ENCODE measurements at regions not wholly inside any gene's neighbourhood (a gene's known extent, or its start where the extent isn't known, plus 50 kb on each side); places are given as distances from the start of the nearest gene placed in this dataset.

DNA sequence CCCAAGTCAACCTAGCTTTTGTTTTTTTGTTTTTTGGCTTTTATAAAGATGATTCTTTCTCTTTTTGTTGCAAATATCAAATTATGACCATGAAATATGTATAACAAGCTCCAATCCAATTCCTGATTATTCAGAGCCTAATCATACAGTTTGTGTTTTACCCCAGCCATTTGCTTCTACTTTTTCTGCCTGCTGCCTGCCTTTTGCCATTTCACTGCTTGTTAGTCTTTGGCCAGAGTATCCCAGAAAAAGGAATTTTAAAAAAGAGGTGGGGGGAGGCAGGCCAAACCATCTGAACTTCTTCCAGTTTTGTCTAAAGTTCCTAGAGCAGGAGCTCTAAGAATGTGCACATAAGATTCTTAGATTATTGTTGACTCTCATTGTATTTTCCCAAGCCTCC, 211.9 kb upstream of the VRK2 start:
- DNase-seq (ENCODE audit: low spot score): no peak

DNA sequence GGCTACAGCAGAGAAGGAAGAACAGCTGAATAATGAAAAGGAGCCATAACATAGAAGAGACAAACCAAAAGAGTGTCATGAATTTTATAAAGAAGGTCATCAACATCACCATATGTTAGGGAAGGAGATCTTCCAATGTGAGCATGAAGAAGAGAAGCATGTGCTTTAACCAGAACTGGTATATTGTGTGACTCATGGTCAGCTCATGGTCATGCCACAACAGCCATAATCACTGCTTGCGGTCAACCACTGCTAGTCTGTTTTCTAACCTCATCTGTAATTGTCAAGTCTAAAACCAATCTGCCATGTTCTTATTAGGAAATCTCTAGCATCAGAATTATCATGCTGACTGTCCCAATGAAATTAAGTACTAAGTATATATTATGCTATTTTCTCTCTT, 204.1 kb upstream of the VRK2 start:
- DNase-seq (ENCODE audit: low spot score): peak; percentile 20

DNA sequence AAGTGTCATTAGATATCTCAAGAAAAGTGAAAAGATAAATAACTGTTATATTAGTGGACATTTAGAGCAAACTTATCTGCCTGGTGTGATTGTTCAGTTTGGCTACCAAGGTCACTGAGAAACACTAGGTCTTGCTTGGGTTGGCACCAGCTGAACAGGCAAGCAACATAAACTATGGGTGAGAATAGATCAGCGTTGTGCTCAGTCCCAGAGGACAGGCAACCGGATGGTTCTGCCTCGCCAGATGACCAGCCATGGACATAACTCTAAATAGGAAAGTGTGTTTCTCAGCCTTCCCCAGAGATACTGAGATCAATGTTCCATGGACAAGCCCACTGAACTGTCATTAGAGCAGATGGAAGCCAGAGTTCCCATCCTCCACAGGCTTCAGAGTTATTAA, 203.4 kb upstream of the VRK2 start:
- no peak for DNase-seq (ENCODE audit: low spot score)

DNA sequence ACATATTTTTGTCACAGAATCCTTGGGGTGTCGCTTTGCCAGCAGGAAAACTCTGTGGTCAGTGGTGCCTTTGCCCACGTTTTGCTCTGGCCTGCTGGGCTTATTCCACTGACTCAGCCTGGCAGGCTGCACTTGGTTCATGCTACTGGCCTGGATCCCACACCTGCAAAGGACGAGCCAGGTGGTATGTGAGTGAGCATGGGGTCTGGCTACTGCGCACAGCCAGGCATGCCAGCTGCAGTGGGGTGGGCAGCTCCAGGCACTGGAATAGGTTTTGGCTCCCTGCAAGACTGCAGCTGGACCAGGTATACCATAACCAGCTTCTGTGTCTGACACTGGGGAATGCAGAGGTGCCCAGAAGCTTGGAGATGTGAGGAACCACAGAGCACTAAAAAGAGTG, 197.9 kb upstream of the VRK2 start:
- DNase-seq (ENCODE audit: low spot score): no peak

DNA sequence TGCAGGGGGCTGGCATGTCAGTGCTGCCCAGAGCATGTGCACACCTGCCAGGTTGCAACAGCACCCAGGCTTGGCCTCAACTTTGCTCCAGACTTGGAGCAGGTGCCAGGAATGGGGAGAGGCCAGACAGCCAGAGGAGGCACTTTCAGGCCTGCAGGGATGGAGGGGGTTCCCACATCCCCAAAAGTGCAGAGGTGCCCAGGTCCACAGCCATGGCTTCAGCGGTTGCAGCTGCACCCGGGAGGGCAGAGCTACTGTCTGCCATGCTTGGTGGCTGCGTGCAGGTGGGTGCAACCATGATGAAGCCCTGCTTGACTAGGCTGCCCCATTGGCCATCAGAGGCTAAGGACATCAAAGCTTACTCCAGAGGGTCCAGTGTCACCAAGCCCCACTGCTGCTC, 196.8 kb upstream of the VRK2 start:
- no peak for DNase-seq (ENCODE audit: low spot score)

DNA sequence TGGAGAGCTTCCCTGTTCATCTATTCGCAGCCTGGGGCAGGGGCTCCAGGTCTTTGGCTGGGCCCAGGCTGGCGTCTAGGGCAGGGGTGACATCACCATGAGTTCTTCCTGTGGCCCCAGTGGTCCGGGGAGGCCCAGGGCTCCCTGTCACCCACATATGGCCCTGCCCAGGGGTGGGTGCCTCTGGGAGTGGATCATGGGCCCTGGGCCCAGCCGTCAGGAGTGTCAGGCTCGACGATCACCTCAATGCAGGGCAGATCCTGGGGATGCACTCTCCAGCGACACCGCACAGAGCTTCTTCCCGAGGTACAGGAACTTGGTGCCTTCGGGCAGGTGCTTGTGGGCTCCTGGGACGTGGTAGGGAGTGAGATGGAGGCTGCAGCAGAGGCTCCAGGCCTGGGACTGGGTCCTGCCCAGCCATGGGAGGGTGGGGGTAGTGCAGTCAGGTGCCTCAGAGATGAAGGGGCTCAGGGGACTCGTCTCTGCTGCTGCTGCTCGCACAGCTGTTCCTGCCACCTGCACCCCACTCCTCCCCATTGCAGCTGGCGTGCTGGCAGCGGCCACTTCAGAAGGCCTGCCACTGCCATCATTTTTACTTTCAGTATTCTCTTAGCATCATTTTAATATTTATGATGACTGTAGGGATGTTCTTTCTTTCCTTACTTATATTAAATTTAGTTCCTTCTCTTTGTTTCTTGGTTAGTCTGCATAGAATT, 196.0 kb upstream of the VRK2 start:
- DNase-seq (ENCODE audit: low spot score): no peak

DNA sequence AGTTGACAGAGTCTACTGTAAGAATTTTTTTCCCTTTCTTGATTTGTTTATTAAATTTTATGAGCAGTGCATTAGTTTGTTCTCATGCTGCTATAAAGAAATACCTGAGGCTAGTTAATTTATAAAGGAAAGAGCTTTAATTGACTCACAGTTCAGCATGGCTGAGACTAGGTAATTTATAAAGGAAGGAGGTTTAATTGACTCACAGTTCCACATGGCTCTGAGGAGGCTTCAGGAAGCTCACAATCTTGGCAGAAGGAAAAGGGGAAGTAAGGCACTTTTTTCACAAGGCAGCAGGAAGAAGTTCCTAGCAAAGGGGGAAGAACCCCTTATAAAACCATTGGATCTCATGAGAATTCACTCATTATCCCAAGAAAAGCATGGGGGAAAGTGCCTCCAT, 191.4 kb upstream of the VRK2 start:
- no peak for DNase-seq (ENCODE audit: low spot score)

DNA sequence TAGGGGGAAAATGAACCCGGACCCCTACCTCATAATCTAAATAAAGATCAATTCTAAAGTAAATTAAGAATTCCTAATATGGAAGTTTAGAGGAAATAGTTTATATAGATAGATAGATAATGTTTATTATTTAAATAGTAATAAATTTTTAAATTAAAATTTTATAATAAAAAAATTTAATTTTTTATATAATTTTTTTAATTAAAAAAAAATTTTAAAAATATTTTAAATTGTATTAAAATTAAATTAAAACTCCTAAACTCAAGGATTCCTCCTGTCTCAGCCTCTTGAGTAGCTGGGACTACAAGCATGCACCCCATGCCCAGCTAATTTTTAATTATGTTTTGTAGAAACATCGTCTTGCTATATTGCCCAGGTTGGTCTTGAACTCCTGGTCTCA, 186.9 kb upstream of the VRK2 start:
- DNase-seq (ENCODE audit: low spot score): no peak

DNA sequence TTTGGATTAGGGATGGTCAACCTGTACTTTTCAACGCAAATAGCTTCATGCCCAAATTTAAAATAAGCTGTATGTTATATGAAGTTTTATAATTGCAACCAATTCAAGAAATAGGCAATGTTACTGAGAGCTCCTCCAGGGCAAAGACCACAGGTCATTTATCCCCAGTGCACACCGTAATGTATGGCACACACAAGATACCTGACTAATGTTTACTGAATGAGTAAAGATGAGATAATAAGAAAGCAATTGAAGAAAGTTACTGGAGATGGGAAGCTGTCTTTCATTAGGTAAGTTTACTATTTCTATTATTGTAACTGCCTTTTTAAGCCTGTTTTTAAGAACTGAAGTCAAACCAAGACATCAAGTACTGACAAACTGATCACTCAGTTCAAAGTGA, 184.5 kb upstream of the VRK2 start:
- DNase-seq (ENCODE audit: low spot score): peak; percentile 17

DNA sequence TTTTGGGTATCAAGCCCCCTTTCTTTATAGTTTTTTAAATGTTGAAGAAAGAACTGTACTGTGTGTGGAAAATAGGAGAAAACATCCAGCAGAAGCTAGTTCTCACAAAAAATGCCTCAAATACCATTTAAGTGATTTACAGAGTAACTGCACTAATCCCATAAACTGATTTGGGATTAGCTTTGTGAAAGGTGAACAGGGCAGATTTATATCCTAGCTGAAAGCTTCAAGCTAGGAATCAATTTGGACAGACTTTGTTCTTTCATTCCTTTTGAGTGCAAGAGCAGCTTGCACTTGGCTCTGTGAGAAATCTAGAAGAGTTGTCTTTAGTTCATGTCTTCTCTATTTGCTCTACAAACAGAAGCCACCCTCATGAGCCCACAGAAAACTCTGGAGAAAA, 183.9 kb upstream of the VRK2 start:
- DNase-seq (ENCODE audit: low spot score): no peak

DNA sequence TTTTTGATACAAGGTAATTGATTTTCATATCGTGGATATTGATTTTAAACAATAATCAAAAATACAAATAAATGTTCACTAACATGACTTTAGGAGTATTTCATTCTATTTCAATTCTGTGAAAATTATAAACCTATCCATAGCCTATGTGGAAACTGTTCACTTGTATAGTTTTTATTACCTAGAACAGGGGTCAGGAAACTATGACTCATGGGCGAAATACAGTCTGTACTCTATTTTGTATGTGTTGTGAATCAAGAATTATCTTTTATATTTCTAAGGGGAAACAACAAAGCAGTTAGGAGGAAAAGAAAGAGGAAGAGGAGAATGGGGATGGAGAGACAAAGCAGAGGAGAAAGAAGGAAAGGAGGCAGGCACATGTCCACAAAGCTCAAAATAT, 181.7 kb upstream of the VRK2 start:
- no peak for DNase-seq (ENCODE audit: low spot score)

DNA sequence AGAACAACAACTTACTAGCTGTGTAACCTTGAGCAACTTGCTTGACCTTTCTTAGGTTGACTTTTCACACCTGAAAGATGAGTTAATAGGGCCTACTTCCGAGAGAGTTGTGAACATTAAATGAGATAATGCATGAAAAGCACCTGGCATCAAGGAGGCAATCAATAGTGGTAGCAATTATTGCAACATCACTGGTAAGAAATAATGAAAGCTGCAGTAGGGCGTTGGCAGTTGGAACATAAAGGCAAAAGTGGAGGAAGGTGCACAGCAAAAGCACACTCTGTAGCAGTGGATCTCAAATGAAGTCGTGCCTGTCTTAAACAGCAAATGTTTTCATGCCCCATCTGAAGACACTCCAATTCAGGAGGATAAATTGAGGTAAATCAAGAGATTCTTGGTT, 178.9 kb upstream of the VRK2 start:
- DNase-seq (ENCODE audit: low spot score): no peak

DNA sequence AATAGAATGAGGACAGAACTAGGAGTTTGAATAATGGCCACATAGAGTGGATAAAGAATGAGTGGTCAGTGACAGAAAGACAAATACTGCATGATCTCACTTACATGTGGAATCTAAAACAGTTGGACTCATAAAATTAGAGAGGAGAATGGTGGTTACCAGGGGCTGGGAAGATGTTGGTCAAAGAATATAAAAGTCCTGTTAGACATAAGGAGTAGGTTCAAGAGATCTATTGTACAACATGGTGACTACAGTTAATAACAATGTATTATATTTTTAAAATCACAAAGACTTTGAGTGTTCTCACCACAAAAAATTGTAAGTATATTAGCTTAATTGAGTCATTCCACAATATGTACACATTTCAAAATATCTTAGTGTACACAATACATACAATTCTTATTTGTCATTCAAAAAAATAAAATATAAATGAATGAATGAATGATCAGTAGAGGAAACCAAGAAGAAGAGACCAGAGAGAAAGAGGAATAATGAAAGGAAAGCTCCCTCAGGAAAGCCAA, 177.9 kb upstream of the VRK2 start:
- no peak for DNase-seq (ENCODE audit: low spot score)

DNA sequence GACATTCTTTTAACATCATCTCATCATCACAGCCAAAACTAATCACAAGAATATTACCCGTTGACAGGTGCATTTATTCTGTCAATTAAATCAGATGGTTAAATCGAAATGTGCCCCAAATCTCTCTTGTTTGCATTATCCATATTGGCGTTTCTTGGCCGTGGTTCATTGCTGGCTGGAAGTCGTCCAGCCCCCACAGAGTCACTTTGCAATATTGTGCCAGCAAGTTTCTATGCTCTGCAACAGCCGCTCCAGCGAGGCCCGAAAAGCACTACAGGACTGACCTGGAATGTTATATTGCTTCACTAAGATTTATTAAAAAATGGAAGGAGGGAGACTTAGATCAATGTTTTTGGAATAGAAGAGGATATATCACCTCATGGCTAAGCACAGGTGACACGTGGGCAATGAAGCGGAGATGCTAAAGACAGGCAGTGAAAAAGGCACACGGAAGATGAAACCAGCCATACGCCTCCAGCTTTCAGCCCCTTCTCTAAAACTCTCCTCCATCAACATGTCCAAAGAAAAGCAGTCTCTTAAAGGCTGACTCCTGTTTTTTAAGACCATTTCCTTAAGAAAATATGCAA, 176.8 kb upstream of the VRK2 start:
- no peak for DNase-seq (ENCODE audit: low spot score)

DNA sequence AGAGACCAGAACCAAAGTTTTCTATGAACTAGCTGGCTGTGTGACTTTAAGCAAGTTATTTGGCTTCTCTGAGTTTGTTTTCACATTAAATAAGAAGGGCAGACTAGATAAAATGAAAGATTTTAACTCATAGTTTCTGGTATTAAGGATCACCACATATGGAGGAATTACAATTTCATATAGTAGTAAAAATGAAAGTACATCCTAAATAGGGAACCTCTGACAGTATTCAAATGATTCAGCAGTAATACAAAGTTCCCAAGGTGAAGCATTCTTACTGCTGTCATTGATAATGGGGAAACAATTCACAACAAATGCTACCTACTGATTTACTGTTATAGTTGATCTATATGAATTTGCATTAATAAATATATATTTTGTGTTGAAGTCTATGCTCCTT, 170.3 kb upstream of the VRK2 start:
- DNase-seq (ENCODE audit: low spot score): no peak

DNA sequence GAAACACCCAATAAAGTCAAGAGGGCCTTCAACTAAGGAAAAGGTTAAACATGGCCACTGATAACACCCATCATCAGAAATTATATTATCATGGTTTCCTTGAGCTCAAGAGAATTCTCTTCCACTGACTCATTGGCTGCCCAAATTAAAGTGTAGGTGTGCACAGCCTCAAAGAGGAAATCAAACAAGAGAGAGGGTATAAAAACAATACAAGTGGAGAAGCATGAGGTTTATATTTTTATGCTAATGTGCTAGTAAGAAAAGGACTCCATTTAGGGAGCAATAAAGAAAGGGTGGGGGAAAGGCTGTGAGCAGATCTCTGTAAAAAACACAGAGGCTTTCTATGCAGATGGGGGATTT, 168.8 kb upstream of the VRK2 start:
- DNase-seq (ENCODE audit: low spot score): no peak

DNA sequence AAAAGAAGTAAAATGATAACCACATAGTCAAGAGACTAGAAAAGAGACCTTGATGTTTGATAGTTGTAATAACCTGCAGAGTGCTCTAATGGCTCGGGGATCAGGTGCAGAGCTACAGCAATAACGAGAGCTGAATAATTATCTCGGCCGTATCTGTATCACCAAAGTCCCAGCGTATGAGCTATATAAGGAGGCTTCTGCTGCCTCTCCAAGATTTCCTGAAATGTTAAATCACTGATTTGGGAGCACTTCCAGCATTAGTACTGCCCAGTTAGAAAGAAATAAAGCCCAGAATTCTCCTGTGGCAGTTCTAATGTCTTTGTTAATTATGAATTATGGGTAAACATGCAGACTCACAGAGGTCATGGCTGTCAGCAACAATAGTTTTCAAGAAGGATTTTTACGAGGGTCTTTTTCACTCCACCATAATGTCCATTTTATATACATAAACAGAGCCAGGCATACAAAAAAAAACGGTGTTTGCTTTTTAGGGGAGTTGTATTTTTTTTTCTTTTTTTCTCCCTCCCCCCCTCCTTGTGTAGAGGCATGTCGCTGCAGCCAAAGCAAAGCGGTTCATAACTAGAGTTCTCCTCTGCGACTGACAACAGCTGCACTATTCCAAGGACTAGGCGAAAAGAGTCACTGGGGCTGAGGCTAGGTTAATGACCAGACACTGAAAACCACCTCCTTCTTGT, 168.3 kb upstream of the VRK2 start:
- DNase-seq (ENCODE audit: low spot score): no peak

DNA sequence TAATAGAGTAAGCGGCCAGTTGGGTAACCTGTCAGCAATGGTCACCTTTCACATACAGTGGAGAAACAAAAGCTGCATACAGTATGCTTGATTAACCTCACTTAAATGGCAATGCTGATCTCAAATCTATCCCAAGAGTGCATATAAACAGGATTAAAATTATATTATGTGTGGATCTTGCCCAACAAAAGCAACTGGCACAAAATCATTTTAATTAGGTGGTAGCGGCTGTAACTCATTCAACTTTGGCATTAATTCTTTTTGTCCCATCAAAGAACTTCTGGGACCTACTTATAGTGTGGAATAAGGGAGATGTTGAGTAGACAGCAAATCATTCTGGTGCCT, 167.8 kb upstream of the VRK2 start:
- no peak for DNase-seq (ENCODE audit: low spot score)

DNA sequence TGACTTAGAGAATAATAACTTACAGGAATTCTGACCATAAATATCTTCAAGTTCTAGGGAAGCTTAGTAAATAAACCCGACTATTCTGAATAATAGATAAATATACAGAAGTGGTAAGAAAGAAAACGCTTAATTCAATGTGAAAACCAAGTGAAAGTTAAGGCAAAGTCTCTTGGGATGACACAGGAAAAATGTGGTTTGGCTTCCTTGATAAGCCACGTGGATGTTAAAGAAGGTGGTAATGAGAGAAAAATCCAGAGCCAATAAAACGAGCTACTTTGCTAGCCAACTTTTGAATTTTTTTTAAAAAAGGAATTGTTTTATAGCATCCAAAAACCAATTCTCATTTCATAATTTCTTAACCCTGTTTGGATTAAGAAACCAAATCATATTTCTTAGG, 166.2 kb upstream of the VRK2 start:
- no peak for DNase-seq (ENCODE audit: low spot score)

DNA sequence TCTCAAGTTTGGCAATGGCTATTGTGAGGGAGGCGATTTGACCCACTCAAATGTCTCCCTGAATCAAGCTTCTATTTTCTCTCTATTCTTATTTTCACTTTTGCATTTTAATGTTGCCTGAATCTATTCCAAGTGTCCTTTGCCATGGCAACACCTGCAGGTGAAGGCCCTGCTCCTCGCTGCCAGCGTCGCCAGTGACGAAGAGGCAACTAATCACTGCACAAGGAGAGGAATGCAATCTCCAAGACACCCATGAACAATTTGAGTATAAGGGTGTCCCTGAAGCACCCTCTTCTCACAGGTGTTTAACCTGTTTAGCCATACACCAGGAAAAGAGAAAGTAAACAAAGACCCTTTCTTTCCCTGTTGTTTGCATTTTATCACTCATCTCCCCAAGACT, 165.6 kb upstream of the VRK2 start:
- DNase-seq (ENCODE audit: low spot score): no peak

DNA sequence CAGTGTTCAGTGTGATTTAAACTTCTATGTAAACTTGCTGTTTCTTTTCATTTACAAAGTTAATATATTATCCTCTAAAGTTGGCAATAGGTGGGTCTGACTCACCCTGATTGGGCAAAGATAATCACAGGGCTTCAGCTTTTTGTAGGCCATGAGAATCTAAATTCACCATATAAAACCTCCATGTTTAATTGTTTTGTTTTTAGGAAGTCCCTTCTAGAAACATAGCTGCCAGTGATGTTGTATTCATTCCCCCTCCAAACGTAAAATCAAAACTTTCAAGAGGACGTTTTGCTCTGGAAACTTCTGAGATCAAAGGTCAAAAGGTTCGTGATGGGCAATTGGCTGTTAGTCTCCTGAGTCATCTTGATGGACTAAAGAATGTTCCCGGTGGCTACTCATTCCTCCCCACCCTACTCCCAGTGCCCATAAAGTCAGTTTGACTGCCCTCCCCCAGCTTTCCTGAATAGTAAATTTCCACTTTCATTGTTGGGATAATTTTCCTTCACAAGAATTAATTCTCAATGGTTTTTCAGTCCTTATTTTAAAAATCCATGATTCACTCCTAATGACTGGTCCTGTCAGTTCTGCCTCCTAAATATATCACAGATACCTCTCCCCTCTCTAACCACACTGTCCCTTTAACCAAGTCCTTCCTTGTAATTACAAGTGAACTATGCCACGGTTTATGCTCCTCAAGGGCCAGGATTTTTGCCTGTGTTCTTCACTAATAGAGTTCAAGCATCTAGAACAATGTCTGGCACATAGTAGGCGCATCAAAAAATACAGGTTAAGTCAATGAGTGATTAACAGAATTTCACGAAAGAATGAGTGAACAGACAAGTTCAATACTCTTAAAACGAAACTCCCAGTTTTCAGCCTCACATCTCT, 164.4 kb upstream of the VRK2 start:
- DNase-seq (ENCODE audit: low spot score): peak; percentile 15

DNA sequence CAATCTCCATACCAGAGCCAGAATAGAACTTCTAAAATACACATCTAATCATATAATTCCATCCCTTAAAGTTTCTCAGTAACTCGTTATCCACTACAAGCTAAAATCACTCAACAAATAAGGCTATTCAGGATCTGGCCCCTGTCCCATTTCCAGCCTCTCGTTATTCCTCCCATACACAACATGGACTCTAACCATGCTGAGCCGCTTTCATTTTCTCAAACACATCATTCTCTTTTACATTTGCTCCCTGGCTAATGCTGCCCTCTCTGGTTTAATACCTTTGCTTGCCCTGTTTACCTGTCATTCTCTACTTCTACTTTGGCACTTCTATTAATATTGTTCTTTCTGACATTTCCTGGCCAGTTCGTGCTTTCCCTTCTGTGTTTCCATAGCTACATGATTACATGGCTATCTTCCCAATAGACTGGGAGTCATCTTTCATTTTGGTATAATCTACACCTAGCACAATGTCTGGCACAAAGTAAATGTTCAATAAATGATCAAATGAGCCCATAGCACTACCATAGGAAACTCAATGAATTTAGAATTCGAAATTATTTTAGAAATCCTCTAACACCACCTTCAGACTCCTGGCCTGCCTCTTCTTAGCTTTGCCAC, 163.6 kb upstream of the VRK2 start:
- DNase-seq (ENCODE audit: low spot score): no peak

Measured in RKO (cell line).